GM19468 (cell line): ENCODE measurements at regions not wholly inside any gene's neighbourhood (a gene's known extent, or its start where the extent isn't known, plus 50 kb on each side); places are given as distances from the start of the nearest gene placed in this dataset.

ENCODE experiments used
- ATAC-seq: cut with Tn5 transposase; IDR thresholded peaks from one replicate; pipeline ENCODE4 v1.9.1; 2021; ENCODE audit warnings: mild to moderate bottlenecking, moderate library complexity, moderate number of reproducible peaks; ENCODE audit not compliant: unreplicated experiment; ENCODE audit errors: extremely low read depth

GRCh38 chr2:57105694-57106093, 921.9 kb downstream of the CCDC85A start:
- ATAC-seq = no peak

GRCh38 chr2:57107353-57107752, 923.6 kb downstream of the CCDC85A start:
- ATAC-seq = no peak

GRCh38 chr2:57111531-57111930, 927.7 kb downstream of the CCDC85A start:
- no peak for ATAC-seq

- ATAC-seq = no peak
Observed at GRCh38 chr2:57119141-57119540, 927.5 kb upstream of the VRK2 start.

GRCh38 chr2:57126410-57126809, 920.2 kb upstream of the VRK2 start:
- ATAC-seq = no peak

GRCh38 chr2:57139179-57139578, 907.4 kb upstream of the VRK2 start:
- no peak for ATAC-seq

- no peak for ATAC-seq
Observed at GRCh38 chr2:57141269-57141668, 905.3 kb upstream of the VRK2 start.

GRCh38 chr2:57146951-57147350, 899.7 kb upstream of the VRK2 start:
- no peak for ATAC-seq

GRCh38 chr2:57156231-57156924, 890.2 kb upstream of the VRK2 start:
- no peak for ATAC-seq

- ATAC-seq = no peak
Observed at GRCh38 chr2:57160976-57161375, 885.6 kb upstream of the VRK2 start.

GRCh38 chr2:57177176-57177575, 869.4 kb upstream of the VRK2 start:
- ATAC-seq = no peak

GRCh38 chr2:57180042-57180567, 866.5 kb upstream of the VRK2 start:
- ATAC-seq = no peak

- no peak for ATAC-seq
Observed at GRCh38 chr2:57180678-57181077, 865.9 kb upstream of the VRK2 start.

- no peak for ATAC-seq
Observed at GRCh38 chr2:57181315-57182038, 865.1 kb upstream of the VRK2 start.

GRCh38 chr2:57182916-57183315, 863.7 kb upstream of the VRK2 start:
- ATAC-seq = no peak

- no peak for ATAC-seq
Observed at GRCh38 chr2:57185568-57185967, 861.0 kb upstream of the VRK2 start.

GRCh38 chr2:57190007-57190406, 856.6 kb upstream of the VRK2 start:
- ATAC-seq = no peak

GRCh38 chr2:57199663-57200062, 846.9 kb upstream of the VRK2 start:
- ATAC-seq = no peak

- ATAC-seq = no peak
Observed at GRCh38 chr2:57204364-57204763, 842.2 kb upstream of the VRK2 start.

GRCh38 chr2:57205241-57205640, 841.4 kb upstream of the VRK2 start:
- no peak for ATAC-seq

GRCh38 chr2:57207191-57207590, 839.4 kb upstream of the VRK2 start:
- ATAC-seq = no peak

- no peak for ATAC-seq
Observed at GRCh38 chr2:57209799-57210198, 836.8 kb upstream of the VRK2 start.
